ENCODE measurements at regions not wholly inside any gene's neighbourhood (a gene's known extent, or its start where the extent isn't known, plus 50 kb on each side); places are given as distances from the start of the nearest gene placed in this dataset.
"Not testable (repeated sequence)": the region's sequence is repeated elsewhere in the genome, so short reads cannot be mapped to it uniquely, and the experiment has no call there.

GRCh38 chr13:80814541-80814940, 473.6 kb upstream of the SPRY2 start:
- no peak overlapping the region for H3K4me2 ChIP-seq (replicated peaks; ENCODE audit: low read depth, low read length, poor library complexity, severe bottlenecking)
- H3K9ac ChIP-seq (ENCODE audit: low read length): no peak overlapping the region
- H3K79me2 ChIP-seq (ENCODE audit: control insufficient read depth, insufficient read depth, low read length): no peaks in the 10 kb centered on the region
- no peaks in the 10 kb centered on the region for H3K36me3 ChIP-seq (replicated peaks in 1 of 2; ENCODE audit: control extremely low read depth in 1 of 2, control insufficient read depth in 1 of 2, extremely low read depth in 1 of 2, insufficient read depth in 2 of 2, low read length in 1 of 2)
- peaks cover 4% of the 10 kb centered on the region for H3K9me3 Mint-ChIP-seq (ENCODE audit: insufficient read depth)
- H3K4me1 Mint-ChIP-seq: no peaks in the 10 kb centered on the region
- no peaks in the 10 kb centered on the region for H3K27me3 ChIP-seq (replicated peaks in 1 of 4; ENCODE audit: control extremely low read depth in 1 of 4, control insufficient read depth in 3 of 4, insufficient read depth in 4 of 4, low read length in 3 of 4)
- no peaks in the 10 kb centered on the region for H3K9me3 ChIP-seq (ENCODE audit: control extremely low read depth in 1 of 3, control insufficient read depth in 2 of 3, insufficient read depth in 1 of 3, low read length in 2 of 3)
- H3K27ac Mint-ChIP-seq: peak overlapping the region; percentile 32
- no peak overlapping the region for H3K4me3 ChIP-seq (ENCODE audit: control extremely low read depth in 1 of 5, extremely low read depth in 1 of 5, insufficient read depth in 1 of 5, low read depth in 2 of 5, low read length in 4 of 5)
- no peak overlapping the region for H3K27ac ChIP-seq (ENCODE audit: low read length in 2 of 2)
- no peak overlapping the region for H2AFZ ChIP-seq (ENCODE audit: insufficient read depth, low read depth, low read length, poor library complexity, severe bottlenecking)
- no peak for ATAC-seq (ENCODE audit: low read depth)
- no peak for DNase-seq
- intact Hi-C loops (cut with micrococcal nuclease): no loop called here
- H3K4me3 Mint-ChIP-seq: no peak overlapping the region
- ChIA-PET POLR2A (no interaction called here), CTCF (no interaction called here)
- TF ChIP-seq CTCF (IDR thresholded peaks at IDR 0.05) (no peak), EZH2 (IDR thresholded peaks at IDR 0.05; ENCODE audit: borderline replicate concordance, insufficient read depth, low read depth, low read length, poor library complexity, severe bottlenecking) (no peak)
- no peaks in the 10 kb centered on the region for H4K20me1 ChIP-seq (ENCODE audit: control insufficient read depth, insufficient read depth, low read length, poor library complexity, severe bottlenecking)
- no peaks in the 10 kb centered on the region for H3K4me1 ChIP-seq (ENCODE audit: control insufficient read depth in 2 of 2, insufficient read depth in 2 of 2, low read length in 2 of 2)
- H3K27me3 Mint-ChIP-seq: no peaks in the 10 kb centered on the region

- H3K4me1 ChIP-seq (ENCODE audit: control insufficient read depth in 2 of 2, insufficient read depth in 2 of 2, low read length in 2 of 2); ATAC-seq (ENCODE audit: low read depth); H3K27me3 Mint-ChIP-seq; H3K4me3 ChIP-seq (ENCODE audit: control extremely low read depth in 1 of 5, extremely low read depth in 1 of 5, insufficient read depth in 1 of 5, low read depth in 2 of 5, low read length in 4 of 5); H3K9me3 ChIP-seq (ENCODE audit: control extremely low read depth in 1 of 3, control insufficient read depth in 2 of 3, insufficient read depth in 1 of 3, low read length in 2 of 3); H2AFZ ChIP-seq (ENCODE audit: insufficient read depth, low read depth, low read length, poor library complexity, severe bottlenecking); H3K9me3 Mint-ChIP-seq (ENCODE audit: insufficient read depth); CTCF ChIA-PET; H3K36me3 ChIP-seq (replicated peaks in 1 of 2; ENCODE audit: control extremely low read depth in 1 of 2, control insufficient read depth in 1 of 2, extremely low read depth in 1 of 2, insufficient read depth in 2 of 2, low read length in 1 of 2); H3K79me2 ChIP-seq (ENCODE audit: control insufficient read depth, insufficient read depth, low read length); H3K27ac Mint-ChIP-seq; intact Hi-C loops (cut with micrococcal nuclease); H3K27ac ChIP-seq (ENCODE audit: low read length in 2 of 2); H3K4me2 ChIP-seq (replicated peaks; ENCODE audit: low read depth, low read length, poor library complexity, severe bottlenecking); H3K27me3 ChIP-seq (replicated peaks in 1 of 4; ENCODE audit: control extremely low read depth in 1 of 4, control insufficient read depth in 3 of 4, insufficient read depth in 4 of 4, low read length in 3 of 4); POLR2A ChIA-PET; H4K20me1 ChIP-seq (ENCODE audit: control insufficient read depth, insufficient read depth, low read length, poor library complexity, severe bottlenecking); DNase-seq; H3K4me3 Mint-ChIP-seq; H3K4me1 Mint-ChIP-seq; H3K9ac ChIP-seq (ENCODE audit: low read length): not testable (repeated sequence)
- 100% methylated on average over 3 of the region's 4 CpGs for WGBS (ENCODE audit: insufficient coverage)
Observed at GRCh38 chr13:80810294-80810693, 469.4 kb upstream of the SPRY2 start.
